Esophagus squamous epithelium (tissue), 5 donors: ENCODE measurements at regions not wholly inside any gene's neighbourhood (a gene's known extent, or its start where the extent isn't known, plus 50 kb on each side); places are given as distances from the start of the nearest gene placed in this dataset.

Source experiments
- DNase-seq: peaks from one replicate; lab custom pipeline; 2025; lab: John Stamatoyannopoulos, UW
- H3K27ac ChIP-seq, 4 donors: fragments of 200-600 bp; sonication (generic); one replicate each; pipeline ENCODE4 v1.5.1; 2016 to 2019; ENCODE audit warnings: mild to moderate bottlenecking in 1 of 4
- H3K27me3 ChIP-seq, 4 donors: fragments of 200-600 bp; sonication (generic); 1 replicate in 3 of 4; 2 replicates in 1 of 4; pipeline versions ENCODE4 v1.5.1 to v1.6.0; 2017 to 2021; ENCODE audit warnings: antibody characterized with exemption in 1 of 4
- H3K36me3 ChIP-seq, 3 donors: fragments of 200-600 bp; sonication (generic); one replicate each; pipeline ENCODE4 v1.5.1; 2016 to 2019
- H3K4me1 ChIP-seq, 3 donors: fragments of 200-600 bp; sonication (generic); one replicate each; pipeline ENCODE4 v1.5.1; 2017 to 2019
- H3K4me3 ChIP-seq, 4 donors: fragments of 200-600 bp; sonication (generic); 1 replicate in 3 of 4; 2 replicates in 1 of 4; pipeline ENCODE4 v1.5.1; 2016 to 2019; ENCODE audit warnings: mild to moderate bottlenecking in 2 of 4, moderate library complexity in 1 of 4
- H3K9me3 ChIP-seq, 3 donors: fragments of 200-600 bp; sonication (generic); one replicate each; pipeline ENCODE4 v1.5.1; 2016 to 2019
- POLR2A ChIP-seq, 4 donors: fragments of 450-650 bp; IDR thresholded peaks; one replicate each; pipeline ENCODE4 v1.6.1; 2017; ENCODE audit warnings: antibody characterized with exemption in 4 of 4, mild to moderate bottlenecking in 4 of 4, moderate library complexity in 3 of 4
- WGBS, 2 donors: methylation state at CpG; one replicate each; pipeline ENCODE4 v1.1.5; 2018; 5-methylcytosine and 5-hydroxymethylcytosine counted together
- intact Hi-C: fragments of 100-400 bp; cut with DNase I; formaldehyde crosslinking; loops from one replicate; pipeline ENCODE4 v1.15.0; 2022
- TF ChIP-seq, protein P1 (sequence below), 6 experiments: fragments of 450-650 bp in 4 of 6; fragments of 200-600 bp in 2 of 6; sonication (generic) in 2 of 6; IDR thresholded peaks; one replicate each; pipeline ENCODE4 v1.5.1; 2016 to 2019; ENCODE audit warnings: antibody characterized with exemption in 6 of 6, mild to moderate bottlenecking in 4 of 6, moderate library complexity in 4 of 6
- donor health status: DM: yes; HTN: yes; CAD: no.

DNA sequence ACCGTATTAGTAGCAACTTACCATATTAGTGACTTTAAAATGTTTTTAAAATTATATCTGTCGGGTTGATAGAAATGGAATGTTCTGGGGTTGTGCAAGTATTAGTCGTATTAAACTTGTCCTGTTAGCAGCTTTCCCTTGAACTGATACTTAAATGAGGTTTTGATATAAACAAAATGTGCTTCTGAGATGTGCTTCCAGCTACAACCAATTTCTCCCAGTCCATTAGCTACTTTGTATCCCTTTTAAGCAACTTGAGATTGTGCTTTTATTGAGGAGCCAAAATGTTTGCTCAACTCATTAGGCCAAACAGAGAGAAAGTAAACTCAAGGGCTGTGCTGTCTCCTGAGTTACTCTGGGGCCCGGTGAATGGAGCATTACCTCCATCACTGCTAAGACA lies 255.0 kb upstream of the RBFOX1 start:
- Histone ChIP-seq H3K27ac (no peak overlapping the region), H3K4me1 (no peaks in the 10 kb centered on the region), H3K27me3 (no peaks in the 10 kb centered on the region), H3K4me3 (no peak overlapping the region), H3K9me3 (no peaks in the 10 kb centered on the region), H3K36me3 (no peaks in the 10 kb centered on the region)
- WGBS, 2 donors: 63% methylated on average over 4 of the region's 4 CpGs
- TF ChIP-seq, protein P1, sequence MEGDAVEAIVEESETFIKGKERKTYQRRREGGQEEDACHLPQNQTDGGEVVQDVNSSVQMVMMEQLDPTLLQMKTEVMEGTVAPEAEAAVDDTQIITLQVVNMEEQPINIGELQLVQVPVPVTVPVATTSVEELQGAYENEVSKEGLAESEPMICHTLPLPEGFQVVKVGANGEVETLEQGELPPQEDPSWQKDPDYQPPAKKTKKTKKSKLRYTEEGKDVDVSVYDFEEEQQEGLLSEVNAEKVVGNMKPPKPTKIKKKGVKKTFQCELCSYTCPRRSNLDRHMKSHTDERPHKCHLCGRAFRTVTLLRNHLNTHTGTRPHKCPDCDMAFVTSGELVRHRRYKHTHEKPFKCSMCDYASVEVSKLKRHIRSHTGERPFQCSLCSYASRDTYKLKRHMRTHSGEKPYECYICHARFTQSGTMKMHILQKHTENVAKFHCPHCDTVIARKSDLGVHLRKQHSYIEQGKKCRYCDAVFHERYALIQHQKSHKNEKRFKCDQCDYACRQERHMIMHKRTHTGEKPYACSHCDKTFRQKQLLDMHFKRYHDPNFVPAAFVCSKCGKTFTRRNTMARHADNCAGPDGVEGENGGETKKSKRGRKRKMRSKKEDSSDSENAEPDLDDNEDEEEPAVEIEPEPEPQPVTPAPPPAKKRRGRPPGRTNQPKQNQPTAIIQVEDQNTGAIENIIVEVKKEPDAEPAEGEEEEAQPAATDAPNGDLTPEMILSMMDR (IDR thresholded peaks at IDR 0.05): no peak
- no peak for TF ChIP-seq POLR2A (IDR thresholded peaks at IDR 0.05)
- intact Hi-C loops: no loop called here
- DNase-seq: no peak

DNA sequence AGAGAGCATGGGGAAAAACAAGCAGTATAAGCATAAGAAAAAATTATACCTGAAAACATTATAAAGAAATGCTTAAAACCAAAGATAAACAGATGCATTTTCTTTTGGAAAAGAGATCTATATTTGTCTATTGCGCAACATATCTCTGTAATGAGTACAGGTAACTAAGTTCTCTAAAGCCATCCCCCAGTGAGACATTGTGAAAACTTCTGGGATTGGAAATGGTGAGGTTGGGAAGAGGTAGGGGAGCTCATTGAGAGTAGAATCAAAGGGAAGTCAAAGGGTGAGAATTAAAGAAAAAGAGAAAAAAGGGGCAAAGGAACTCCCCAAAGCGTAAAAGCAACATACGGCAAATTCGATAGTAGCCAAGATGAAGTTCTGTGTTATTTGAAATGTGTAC lies 257.9 kb upstream of the RBFOX1 start:
- Histone ChIP-seq H3K9me3 (no peaks in the 10 kb centered on the region), H3K36me3 (no peaks in the 10 kb centered on the region), H3K4me1 (no peaks in the 10 kb centered on the region), H3K4me3 (no peak overlapping the region), H3K27ac (no peak overlapping the region), H3K27me3 (no peaks in the 10 kb centered on the region)
- WGBS, 2 donors: 94 to 95% methylated on average over 4 of the region's 4 CpGs
- intact Hi-C loops: no loop called here
- no peak for DNase-seq
- no peak for TF ChIP-seq POLR2A (IDR thresholded peaks at IDR 0.05)
- TF ChIP-seq, protein P1 (IDR thresholded peaks at IDR 0.05): no peak

DNA sequence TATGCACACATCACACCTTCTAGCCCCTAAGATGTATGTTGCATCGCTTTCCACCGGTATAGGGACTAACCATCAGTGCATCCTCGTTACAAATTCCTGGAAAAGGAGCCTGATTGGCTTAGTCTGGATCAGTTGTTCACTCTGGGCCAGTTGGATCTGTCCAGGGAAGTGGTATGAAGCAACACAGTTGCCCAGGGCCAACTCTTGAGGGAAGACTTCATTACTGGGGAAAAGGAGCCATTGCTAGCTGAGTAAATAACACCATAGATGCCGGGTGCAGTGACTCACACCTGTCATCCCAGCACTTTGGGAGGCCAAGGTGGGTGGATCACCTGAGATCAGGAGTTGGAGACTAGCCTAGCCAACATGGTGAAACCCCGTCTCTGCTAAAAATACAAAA lies 275.2 kb upstream of the RBFOX1 start:
- intact Hi-C loops: no loop called here
- H3K9me3 ChIP-seq: no peaks in the 10 kb centered on the region
- TF ChIP-seq POLR2A (IDR thresholded peaks at IDR 0.05): no peak
- TF ChIP-seq, protein P1 (IDR thresholded peaks at IDR 0.05): no peak
- no peaks in the 10 kb centered on the region for H3K36me3 ChIP-seq
- H3K27ac ChIP-seq: no peak overlapping the region
- no peaks in the 10 kb centered on the region for H3K4me1 ChIP-seq
- no peaks in the 10 kb centered on the region for H3K27me3 ChIP-seq
- DNase-seq: no peak
- H3K4me3 ChIP-seq: no peak overlapping the region
- WGBS, 2 donors: 59 to 61% methylated on average over 4 to 5 of the region's 5 CpGs

DNA sequence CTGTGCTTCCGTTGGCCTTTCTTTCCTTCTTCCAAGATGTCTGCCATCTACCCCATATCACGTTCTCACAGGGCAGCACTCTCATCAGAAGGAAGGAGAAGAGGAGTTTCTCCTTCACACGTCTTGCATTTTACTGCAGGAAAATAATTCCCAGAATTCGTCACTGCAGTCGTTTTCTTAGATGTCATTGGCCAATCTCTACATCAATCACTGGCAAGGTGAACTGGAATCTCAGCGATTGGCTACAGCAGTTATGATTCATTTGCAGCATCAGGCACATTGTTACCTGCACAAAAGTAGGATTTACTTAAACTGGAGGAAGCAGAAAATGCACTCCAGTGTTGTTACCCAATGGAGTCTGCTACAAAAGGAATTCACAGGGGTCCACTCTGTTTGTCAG lies 277.2 kb upstream of the RBFOX1 start:
- WGBS, 2 donors: 56 to 57% methylated on average over 6 of the region's 6 CpGs
- Histone ChIP-seq H3K4me1 (no peaks in the 10 kb centered on the region), H3K4me3 (no peak overlapping the region), H3K27me3 (no peaks in the 10 kb centered on the region), H3K36me3 (no peaks in the 10 kb centered on the region), H3K27ac (no peak overlapping the region), H3K9me3 (no peaks in the 10 kb centered on the region)
- DNase-seq: no peak
- TF ChIP-seq, protein P1 (IDR thresholded peaks at IDR 0.05): no peak
- no peak for TF ChIP-seq POLR2A (IDR thresholded peaks at IDR 0.05)
- intact Hi-C loops: no loop called here

DNA sequence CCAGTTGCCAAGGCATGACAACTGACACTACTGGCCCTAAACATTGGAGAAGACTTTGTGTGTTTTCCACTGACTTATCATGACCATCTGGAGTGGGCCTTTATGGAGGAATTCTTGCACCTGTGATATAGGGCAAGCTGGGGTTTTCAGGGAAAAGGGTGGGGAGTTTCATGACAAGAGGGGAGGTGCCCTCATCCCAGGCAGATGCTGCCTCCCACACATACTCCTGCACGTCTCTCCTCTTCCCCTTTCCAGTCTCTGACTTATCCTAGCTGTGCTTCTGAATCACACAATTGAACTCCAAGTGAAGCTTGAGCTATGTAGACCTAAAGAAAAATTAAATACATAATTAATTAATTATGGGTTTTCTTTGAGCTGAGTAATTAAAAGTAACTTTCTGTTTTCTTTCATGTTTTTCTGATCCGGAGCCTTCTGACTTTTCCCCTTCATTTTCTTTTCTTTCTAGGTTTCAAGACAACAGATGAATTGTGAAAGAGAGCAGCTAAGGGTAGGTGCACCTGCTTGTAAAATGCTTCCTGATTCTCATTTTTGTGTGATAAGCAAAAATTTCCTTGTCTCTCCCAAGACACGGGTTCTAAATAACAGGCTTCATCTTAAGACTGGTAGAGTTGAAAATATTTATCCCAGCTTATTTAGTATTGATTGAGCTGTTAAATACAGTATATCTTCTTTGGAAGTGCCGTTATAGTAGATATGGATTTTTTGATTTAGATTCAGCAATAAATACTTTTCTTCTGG lies 280.9 kb upstream of the RBFOX1 start:
- Histone ChIP-seq H3K27ac (no peak overlapping the region), H3K36me3 (no peaks in the 10 kb centered on the region), H3K9me3 (no peaks in the 10 kb centered on the region), H3K4me1 (no peaks in the 10 kb centered on the region), H3K4me3 (no peak overlapping the region), H3K27me3 (no peaks in the 10 kb centered on the region)
- DNase-seq: no peak
- WGBS, 2 donors: 59 to 69% methylated on average over 4 of the region's 4 CpGs
- intact Hi-C loops: loop anchor here (5.0 kb wide), 1 partner anchor 39 kb away; no protein-coding TSS in a partner anchor
- TF ChIP-seq, protein P1 (IDR thresholded peaks at IDR 0.05): no peak
- no peak for TF ChIP-seq POLR2A (IDR thresholded peaks at IDR 0.05)
